ENCODE measurements at regions not wholly inside any gene's neighbourhood (a gene's known extent, or its start where the extent isn't known, plus 50 kb on each side); places are given as distances from the start of the nearest gene placed in this dataset.

DNA sequence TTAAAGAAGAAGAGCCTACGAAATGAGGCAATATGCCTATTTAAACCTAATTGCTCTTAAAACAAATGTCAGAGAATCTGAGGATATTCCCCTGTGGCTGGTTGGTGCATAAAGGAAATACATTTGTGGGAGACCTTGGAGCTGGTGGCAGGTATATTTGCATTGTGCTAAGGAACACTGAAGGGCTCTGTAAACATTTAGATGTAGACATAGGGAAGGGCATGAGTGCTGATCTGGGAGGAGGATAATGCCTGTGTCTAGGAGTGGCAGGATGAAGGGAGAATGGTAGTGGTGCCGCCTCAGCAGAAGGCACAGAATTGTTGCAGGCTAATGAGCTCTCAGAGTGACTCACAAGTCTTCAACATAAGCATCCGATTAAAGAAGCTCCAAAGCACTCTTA, 85.8 kb downstream of the CD164 start:
- Histone ChIP-seq H3K27ac (no peak overlapping the region), H3K4me3 (no peak overlapping the region)

DNA sequence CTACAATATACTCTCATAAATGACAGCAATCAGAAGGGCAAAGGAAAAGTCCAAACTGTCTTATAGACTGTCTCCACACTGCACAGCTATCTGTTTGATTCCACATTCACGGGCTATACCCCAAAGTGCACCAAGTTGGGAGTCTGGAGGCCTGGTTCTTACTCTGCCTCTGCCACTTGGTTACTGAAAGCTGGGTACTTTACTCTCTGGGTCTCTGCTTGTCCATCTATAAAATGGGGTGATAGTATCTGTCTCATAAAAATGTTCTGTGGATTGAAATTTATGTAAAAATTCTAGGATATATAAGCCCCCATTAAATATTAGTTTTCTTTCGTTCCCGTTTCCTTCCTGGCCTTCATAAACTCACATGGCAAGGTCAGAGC, 86.5 kb downstream of the CD164 start:
- Histone ChIP-seq H3K27ac (no peak overlapping the region), H3K4me3 (no peak overlapping the region)

GRCh38 chr6:109295109-109295773, 87.0 kb downstream of the CD164 start:
- Histone ChIP-seq H3K4me3 (no peak overlapping the region), H3K27ac (no peak overlapping the region)

GRCh38 chr6:109292983-109293586, 89.2 kb downstream of the CD164 start:
- Histone ChIP-seq H3K27ac (no peak overlapping the region), H3K4me3 (no peak overlapping the region)

DNA sequence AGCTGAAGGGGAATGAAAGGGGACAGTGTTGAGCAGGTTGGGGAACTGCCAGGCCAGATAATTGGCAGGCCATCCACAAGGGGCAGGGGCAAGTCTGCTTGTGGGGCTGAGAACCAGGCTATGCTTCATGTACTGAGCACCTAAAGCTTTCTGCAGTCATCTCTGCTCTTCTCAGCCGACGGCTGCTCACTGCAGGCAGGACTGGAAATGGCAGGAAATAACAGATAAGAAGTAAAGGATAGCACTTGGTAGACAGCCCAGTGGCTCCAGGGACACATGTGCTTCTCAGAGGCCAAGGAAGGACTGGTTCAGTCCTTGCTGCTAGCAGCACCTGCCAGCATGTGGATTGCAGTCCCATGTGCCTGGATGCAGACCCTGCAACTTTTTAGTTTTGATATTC, 89.8 kb downstream of the CD164 start:
- Histone ChIP-seq H3K4me3 (no peak overlapping the region), H3K27ac (no peak overlapping the region)

DNA sequence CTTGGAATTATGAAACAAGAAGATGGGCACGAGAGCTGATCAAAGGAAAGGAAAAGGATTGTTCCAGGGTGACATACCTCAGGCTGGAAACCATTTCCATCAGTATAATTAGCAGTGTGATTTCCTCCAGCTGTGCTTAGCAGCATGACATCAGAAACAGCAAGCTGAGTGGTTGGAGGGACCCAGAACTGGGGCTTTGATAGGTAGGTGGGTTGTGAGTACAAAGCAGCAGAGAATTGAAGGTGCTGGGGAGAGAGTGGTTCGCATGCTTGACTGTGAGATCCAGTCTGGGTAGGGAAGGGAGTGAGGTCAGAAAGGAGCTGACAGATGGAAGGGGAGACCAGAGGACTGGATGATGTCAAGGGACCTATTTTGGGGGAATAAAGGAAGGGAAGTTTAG, 90.4 kb downstream of the CD164 start:
- no peak overlapping the region for H3K27ac ChIP-seq
- no peak overlapping the region for H3K4me3 ChIP-seq

- Histone ChIP-seq H3K4me3 (no peak overlapping the region), H3K27ac (no peak overlapping the region)
Measured at GRCh38 chr6:109290143-109290931, 91.9 kb downstream of the CD164 start.

DNA sequence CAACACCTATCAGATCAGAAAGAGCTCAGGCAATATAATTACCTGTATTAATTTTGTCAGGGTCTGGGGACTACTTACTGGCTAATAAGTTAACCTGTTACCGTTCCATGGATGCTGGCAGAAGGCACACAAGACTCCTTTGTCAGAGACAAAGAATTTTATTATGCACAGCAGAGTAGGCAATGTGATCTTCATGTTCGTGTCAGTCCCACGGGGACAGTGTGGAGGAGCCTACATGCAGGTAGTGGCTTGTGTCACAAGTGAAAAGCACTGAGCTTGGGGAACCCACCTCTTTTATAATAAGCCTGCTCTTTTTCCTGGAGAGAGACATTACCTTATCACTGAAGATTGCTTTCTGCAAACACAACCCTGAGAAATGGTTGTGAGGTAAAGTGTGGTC, 96.9 kb downstream of the CD164 start:
- no peak overlapping the region for H3K27ac ChIP-seq

DNA sequence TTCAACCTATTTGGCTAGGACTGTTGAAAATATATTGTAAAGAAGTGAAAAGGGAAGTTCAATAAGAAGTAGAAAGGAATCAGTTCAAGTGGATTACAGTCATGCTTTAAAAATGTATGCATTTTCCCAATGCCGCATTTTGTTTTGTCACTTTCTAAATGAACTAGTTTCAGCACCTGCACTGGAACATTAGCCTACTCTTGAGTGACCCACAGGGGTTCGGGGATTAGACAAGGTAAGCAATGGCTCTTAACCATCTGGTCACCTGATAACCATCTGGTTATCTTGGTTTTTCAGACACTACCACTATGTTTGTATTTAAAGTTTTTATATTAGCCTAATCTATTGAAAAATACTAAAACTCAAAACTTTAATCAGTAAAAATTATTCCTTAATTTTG, 97.6 kb downstream of the CD164 start:
- H3K4me3 ChIP-seq: no peak overlapping the region
- no peak overlapping the region for H3K27ac ChIP-seq

More for the DNA sequence above, 96.9 kb downstream of the CD164 start:
- no peak overlapping the region for H3K4me3 ChIP-seq

DNA sequence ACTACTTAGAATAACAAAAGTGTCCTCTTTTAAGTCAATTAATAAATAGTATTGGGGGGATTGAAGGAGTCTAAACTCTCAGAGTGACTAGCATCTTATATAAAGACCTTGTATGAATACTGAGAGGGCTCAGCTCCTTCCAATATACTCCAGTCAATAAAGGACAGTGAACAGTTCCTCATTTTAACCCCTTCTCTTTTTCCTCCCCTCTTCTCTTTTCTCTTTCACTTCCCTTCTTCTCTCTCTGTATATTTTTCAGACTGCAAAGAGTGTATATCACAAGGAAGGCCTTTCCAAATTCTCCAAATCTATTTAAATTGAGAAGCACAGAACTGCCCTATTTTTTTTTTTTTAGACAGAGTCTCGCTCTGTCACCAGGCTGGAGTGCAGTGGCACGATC, 99.5 kb downstream of the CD164 start:
- Histone ChIP-seq H3K4me3 (no peak overlapping the region), H3K27ac (no peak overlapping the region)

- no peak overlapping the region for H3K27ac ChIP-seq
- H3K4me3 ChIP-seq: no peak overlapping the region
Measured at GRCh38 chr6:109279628-109280027, 102.6 kb downstream of the CD164 start.

GRCh38 chr6:109271622-109272021, 110.6 kb downstream of the CD164 start:
- H3K4me3 ChIP-seq: no peak overlapping the region
- H3K27ac ChIP-seq: no peak overlapping the region

GRCh38 chr6:109269953-109270517, 112.2 kb downstream of the CD164 start:
- Histone ChIP-seq H3K4me3 (no peak overlapping the region), H3K27ac (no peak overlapping the region)

GRCh38 chr6:109269057-109269456, 113.2 kb downstream of the CD164 start:
- no peak overlapping the region for H3K27ac ChIP-seq
- no peak overlapping the region for H3K4me3 ChIP-seq

DNA sequence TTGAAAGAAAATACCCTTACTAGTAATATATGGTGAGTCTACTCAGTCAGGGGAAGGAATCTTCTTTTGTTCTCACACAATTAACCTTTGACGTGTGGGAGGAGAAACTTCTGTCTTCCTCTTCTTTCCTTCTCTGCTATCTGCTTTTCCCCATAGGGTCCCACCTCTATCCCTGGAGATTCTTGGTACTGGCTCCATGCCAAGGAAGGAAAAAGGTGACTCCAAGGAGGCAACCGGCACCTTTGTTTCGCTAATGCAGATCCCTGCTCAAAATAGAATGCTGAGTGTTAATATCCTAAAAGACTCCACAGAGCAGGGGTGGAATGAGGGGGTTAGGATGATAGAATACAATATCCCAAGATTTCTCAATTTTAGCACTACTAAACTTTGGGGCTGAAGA, 116.7 kb downstream of the CD164 start:
- no peak overlapping the region for H3K4me3 ChIP-seq
- no peak overlapping the region for H3K27ac ChIP-seq

DNA sequence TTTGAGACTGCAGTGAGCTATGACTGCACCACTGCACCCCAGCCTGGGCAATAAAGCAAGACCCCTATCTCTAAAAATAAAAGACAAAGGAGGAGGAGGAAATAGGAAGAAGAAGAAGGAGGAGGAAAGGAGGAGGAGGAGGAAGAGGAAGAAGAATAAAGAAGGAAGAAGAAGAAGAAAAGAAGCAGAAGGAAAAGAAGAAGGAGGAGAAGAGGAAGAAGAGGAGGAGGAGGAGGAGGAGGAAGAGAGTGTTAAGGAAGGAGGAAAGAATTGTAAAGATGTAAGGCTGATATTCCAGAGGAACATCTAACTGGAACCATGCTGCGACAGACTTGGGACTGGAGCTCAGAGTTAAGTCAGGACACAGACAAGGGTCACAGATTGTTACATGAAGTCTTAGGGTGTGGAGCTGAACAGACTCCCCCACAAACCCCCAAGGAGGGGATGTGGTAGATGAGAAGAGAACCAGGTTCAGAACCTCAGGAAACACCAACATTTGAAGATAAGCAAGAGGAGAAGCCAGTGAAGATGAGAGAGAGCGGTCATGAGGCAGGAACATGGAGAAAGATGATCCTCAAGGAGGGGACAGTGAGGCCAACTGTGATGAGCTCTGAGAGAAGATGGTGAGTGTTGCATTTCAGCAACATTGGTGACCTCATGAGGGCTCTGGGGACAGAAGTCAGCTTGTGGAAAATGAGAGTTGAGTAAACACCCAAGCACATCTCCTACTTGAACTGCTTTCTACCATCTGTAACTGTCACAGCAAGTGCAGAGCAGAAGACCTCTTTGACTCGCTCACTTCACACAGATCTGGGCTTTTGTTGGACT, 118.2 kb downstream of the CD164 start:
- Histone ChIP-seq H3K27ac (no peak overlapping the region), H3K4me3 (no peak overlapping the region)

GRCh38 chr6:109262261-109262660, 120.0 kb downstream of the CD164 start:
- Histone ChIP-seq H3K27ac (no peak overlapping the region), H3K4me3 (no peak overlapping the region)

GRCh38 chr6:109261811-109262210, 120.5 kb downstream of the CD164 start:
- Histone ChIP-seq H3K27ac (no peak overlapping the region), H3K4me3 (no peak overlapping the region)

DNA sequence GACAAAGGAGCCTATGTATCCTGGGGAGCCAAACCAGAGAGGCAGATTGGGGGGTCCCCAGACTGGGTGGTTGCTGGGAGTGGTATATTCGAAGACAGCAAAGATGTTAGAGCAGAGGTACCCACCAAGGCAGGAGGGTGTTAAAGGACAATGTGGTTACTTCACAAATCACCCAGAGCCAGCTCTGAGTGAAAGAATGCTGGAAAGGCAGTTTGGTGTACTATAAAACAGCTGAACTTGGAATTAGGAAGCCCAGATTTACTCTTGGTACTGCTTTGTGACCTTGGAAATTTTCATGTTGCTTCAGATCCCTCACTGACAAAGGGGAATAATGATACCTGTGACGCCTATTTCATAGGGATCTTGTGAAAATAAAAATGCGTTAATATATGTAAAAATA, 121.6 kb downstream of the CD164 start:
- Histone ChIP-seq H3K4me3 (no peak overlapping the region), H3K27ac (no peak overlapping the region)

DNA sequence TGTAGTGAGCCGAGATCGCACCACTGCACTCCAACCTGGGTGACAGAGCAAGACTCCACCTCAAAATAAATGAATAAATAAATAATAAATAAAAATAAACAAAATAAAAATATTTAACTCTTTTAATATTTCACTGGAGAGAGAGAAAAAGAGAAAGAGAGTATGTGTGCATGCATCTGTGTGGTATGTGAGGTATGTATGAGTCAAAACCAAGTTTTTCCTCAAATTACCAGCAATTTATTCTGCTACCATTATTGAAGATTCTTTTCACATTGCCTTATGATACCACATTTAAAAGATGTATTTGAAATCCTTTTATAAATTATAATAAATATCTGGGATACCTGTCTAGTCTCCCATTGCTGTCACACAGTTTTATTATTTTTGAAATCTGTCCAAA, 122.1 kb downstream of the CD164 start:
- no peak overlapping the region for H3K27ac ChIP-seq
- H3K4me3 ChIP-seq: no peak overlapping the region
